CD4-positive, CD25-positive, alpha-beta regulatory T cell (primary cell): ENCODE measurements at regions not wholly inside any gene's neighbourhood (a gene's known extent, or its start where the extent isn't known, plus 50 kb on each side); places are given as distances from the start of the nearest gene placed in this dataset.

Source experiments
- ATAC-seq, 2 donors: fragments of 150-1000 bp; cut with Tn5 transposase; one replicate each; pipeline ENCODE4 v1.10.0; 2021; ENCODE audit warnings: low read depth in 2 of 2, moderate number of reproducible peaks in 2 of 2, moderate library complexity in 1 of 2
- DNase-seq, 3 donors: peaks; one replicate each; pipeline versions ENCODE4 v3.0.0 to v3.0.0-alpha.2; 2012 to 2022; ENCODE audit warnings: mixed read lengths in 1 of 3
- H3K27ac ChIP-seq: one replicate; pipeline ENCODE4 v1.7.0; 2013; ENCODE audit warnings: mild to moderate bottlenecking, low read length; ENCODE audit not compliant: insufficient read depth, poor library complexity, severe bottlenecking
- H3K27me3 ChIP-seq: one replicate; pipeline ENCODE4 v1.7.0; 2013; ENCODE audit warnings: low read length; ENCODE audit not compliant: control insufficient read depth, insufficient read depth
- H3K36me3 ChIP-seq: one replicate; pipeline ENCODE4 v1.7.0; 2013; ENCODE audit warnings: mild to moderate bottlenecking, low read length, moderate library complexity; ENCODE audit not compliant: control insufficient read depth, insufficient read depth
- H3K4me1 ChIP-seq: 2 replicates; pipeline ENCODE4 v1.7.0; 2013; ENCODE audit warnings: mild to moderate bottlenecking, low read length; ENCODE audit not compliant: insufficient read depth, control insufficient read depth, poor library complexity, severe bottlenecking
- H3K4me3 ChIP-seq: one replicate; pipeline ENCODE4 v1.7.0; 2013; ENCODE audit warnings: low read depth, mild to moderate bottlenecking, low read length, moderate library complexity
- H3K9me3 ChIP-seq, 2 experiments: 1 replicate in 1 of 2; 2 replicates in 1 of 2; pipeline ENCODE4 v1.7.0; 2013; ENCODE audit warnings: low read length in 2 of 2, mild to moderate bottlenecking in 1 of 2, moderate library complexity in 1 of 2; ENCODE audit not compliant: control insufficient read depth in 2 of 2
- H3K27ac Mint-ChIP-seq, 3 donors: one replicate each; pipeline ENCODE4 v1.8.0; 2020 to 2022; ENCODE audit warnings: mild to moderate bottlenecking in 3 of 3, mixed read lengths in 3 of 3, moderate library complexity in 2 of 3
- H3K27me3 Mint-ChIP-seq: one replicate; pipeline ENCODE4 v1.8.0; 2022; ENCODE audit warnings: mild to moderate bottlenecking, mixed read lengths
- H3K36me3 Mint-ChIP-seq: one replicate; pipeline ENCODE4 v1.8.0; 2020; ENCODE audit warnings: mixed read lengths
- H3K4me1 Mint-ChIP-seq, 4 donors: one replicate each; pipeline ENCODE4 v1.8.0; 2020 to 2022; ENCODE audit warnings: mixed read lengths in 4 of 4, mild to moderate bottlenecking in 1 of 4
- H3K4me3 Mint-ChIP-seq, 4 donors: one replicate each; pipeline ENCODE4 v1.8.0; 2020 to 2022; ENCODE audit warnings: mild to moderate bottlenecking in 4 of 4, mixed read lengths in 4 of 4, moderate library complexity in 3 of 4
- H3K9me3 Mint-ChIP-seq, 7 donors: one replicate each; pipeline ENCODE4 v1.8.0; 2020 to 2022; ENCODE audit warnings: mixed read lengths in 7 of 7, mild to moderate bottlenecking in 3 of 7, moderate library complexity in 2 of 7

GRCh38 chr21:41664881-41665765 is 101.7 kb downstream of the RIPK4 start:
- Mint-ChIP-seq H3K4me1 (no peaks in the 10 kb centered on the region), H3K36me3 (no peaks in the 10 kb centered on the region), H3K9me3 (peaks cover 0 to 2% (median 0%) of the 10 kb centered on the region in 7 donors), H3K27ac (no peak overlapping the region), H3K4me3 (no peak overlapping the region), H3K27me3 (peaks cover 12% of the 10 kb centered on the region)
- H3K9me3 ChIP-seq = no peaks in the 10 kb centered on the region
- no peaks in the 10 kb centered on the region for H3K27me3 ChIP-seq
- DNase-seq (no peak), ATAC-seq (no peak)
- H3K27ac ChIP-seq = no peak overlapping the region
- no peaks in the 10 kb centered on the region for H3K4me1 ChIP-seq
- H3K4me3 ChIP-seq = no peak overlapping the region
- H3K36me3 ChIP-seq = no peaks in the 10 kb centered on the region

GRCh38 chr21:41663805-41664788 is 102.8 kb downstream of the RIPK4 start:
- DNase-seq = no peak
- ATAC-seq = no peak
- H3K36me3 Mint-ChIP-seq = no peaks in the 10 kb centered on the region
- Histone ChIP-seq H3K4me1 (no peaks in the 10 kb centered on the region), H3K27ac (no peak overlapping the region), H3K9me3 (no peaks in the 10 kb centered on the region), H3K4me3 (no peak overlapping the region), H3K27me3 (no peaks in the 10 kb centered on the region), H3K36me3 (no peaks in the 10 kb centered on the region)
- H3K27me3 Mint-ChIP-seq = peaks cover 7% of the 10 kb centered on the region
- no peak overlapping the region for H3K4me3 Mint-ChIP-seq
- no peaks in the 10 kb centered on the region for H3K4me1 Mint-ChIP-seq
- H3K9me3 Mint-ChIP-seq = peaks cover 0 to 2% (median 0%) of the 10 kb centered on the region in 7 donors
- H3K27ac Mint-ChIP-seq = no peak overlapping the region

- no peak overlapping the region for H3K4me3 ChIP-seq
- ATAC-seq (no peak), DNase-seq (no peak)
- no peaks in the 10 kb centered on the region for H3K36me3 Mint-ChIP-seq
- no peaks in the 10 kb centered on the region for H3K9me3 ChIP-seq
- no peak overlapping the region for H3K27ac ChIP-seq
- H3K27ac Mint-ChIP-seq = no peak overlapping the region
- H3K4me1 Mint-ChIP-seq = no peaks in the 10 kb centered on the region
- H3K4me3 Mint-ChIP-seq = no peak overlapping the region
- H3K27me3 Mint-ChIP-seq = peaks cover 7% of the 10 kb centered on the region
- no peaks in the 10 kb centered on the region for H3K27me3 ChIP-seq
- H3K36me3 ChIP-seq = no peaks in the 10 kb centered on the region
- no peaks in the 10 kb centered on the region for H3K4me1 ChIP-seq
- peaks cover 0 to 2% (median 0%) of the 10 kb centered on the region in 7 donors for H3K9me3 Mint-ChIP-seq
These were observed 104.1 kb downstream of the RIPK4 start for GRCh38 chr21:41662761-41663160.

- ATAC-seq = no peak
- no peak overlapping the region for H3K27ac ChIP-seq
- H3K4me3 Mint-ChIP-seq = no peak overlapping the region
- H3K9me3 ChIP-seq = no peaks in the 10 kb centered on the region
- no peaks in the 10 kb centered on the region for H3K4me1 ChIP-seq
- DNase-seq = no peak
- H3K4me3 ChIP-seq = no peak overlapping the region
- H3K27me3 ChIP-seq = no peaks in the 10 kb centered on the region
- H3K36me3 ChIP-seq = no peaks in the 10 kb centered on the region
- peaks cover 0 to 2% (median 0%) of the 10 kb centered on the region in 7 donors for H3K9me3 Mint-ChIP-seq
- no peaks in the 10 kb centered on the region for H3K36me3 Mint-ChIP-seq
- H3K27ac Mint-ChIP-seq = no peak overlapping the region
- peaks cover 4% of the 10 kb centered on the region for H3K27me3 Mint-ChIP-seq
- no peaks in the 10 kb centered on the region for H3K4me1 Mint-ChIP-seq
These were observed 104.7 kb downstream of the RIPK4 start for GRCh38 chr21:41662161-41662560.

GRCh38 chr21:41660748-41661147 is 106.1 kb downstream of the RIPK4 start:
- Mint-ChIP-seq H3K4me3 (no peak overlapping the region), H3K27ac (no peak overlapping the region), H3K9me3 (peaks cover 0 to 2% (median 0%) of the 10 kb centered on the region in 7 donors), H3K4me1 (no peaks in the 10 kb centered on the region), H3K36me3 (no peaks in the 10 kb centered on the region), H3K27me3 (peaks cover 4% of the 10 kb centered on the region)
- Histone ChIP-seq H3K27ac (no peak overlapping the region), H3K27me3 (no peaks in the 10 kb centered on the region), H3K4me3 (no peak overlapping the region), H3K4me1 (no peaks in the 10 kb centered on the region), H3K9me3 (no peaks in the 10 kb centered on the region), H3K36me3 (no peaks in the 10 kb centered on the region)
- no peak for ATAC-seq
- no peak for DNase-seq

GRCh38 chr21:41659791-41660560 is 106.9 kb downstream of the RIPK4 start:
- H3K4me1 ChIP-seq = no peaks in the 10 kb centered on the region
- H3K4me3 ChIP-seq = no peak overlapping the region
- H3K27ac ChIP-seq = no peak overlapping the region
- ATAC-seq = no peak
- H3K36me3 ChIP-seq = no peaks in the 10 kb centered on the region
- no peaks in the 10 kb centered on the region for H3K27me3 ChIP-seq
- Mint-ChIP-seq H3K4me1 (no peaks in the 10 kb centered on the region), H3K27me3 (peaks cover 4% of the 10 kb centered on the region), H3K27ac (no peak overlapping the region), H3K36me3 (no peaks in the 10 kb centered on the region), H3K4me3 (no peak overlapping the region), H3K9me3 (peaks cover 0 to 2% (median 0%) of the 10 kb centered on the region in 7 donors)
- no peaks in the 10 kb centered on the region for H3K9me3 ChIP-seq
- DNase-seq = no peak

- H3K36me3 Mint-ChIP-seq = no peaks in the 10 kb centered on the region
- no peak overlapping the region for H3K27ac Mint-ChIP-seq
- H3K9me3 ChIP-seq = no peaks in the 10 kb centered on the region
- H3K27me3 Mint-ChIP-seq = peaks cover 4% of the 10 kb centered on the region
- DNase-seq = no peak
- no peak for ATAC-seq
- H3K4me3 Mint-ChIP-seq = no peak overlapping the region
- no peaks in the 10 kb centered on the region for H3K27me3 ChIP-seq
- H3K4me3 ChIP-seq = no peak overlapping the region
- H3K9me3 Mint-ChIP-seq = peaks cover 0 to 2% (median 0%) of the 10 kb centered on the region in 7 donors
- no peaks in the 10 kb centered on the region for H3K4me1 Mint-ChIP-seq
- H3K27ac ChIP-seq = no peak overlapping the region
- H3K4me1 ChIP-seq = no peaks in the 10 kb centered on the region
- H3K36me3 ChIP-seq = no peaks in the 10 kb centered on the region
These were observed 109.8 kb downstream of the RIPK4 start for GRCh38 chr21:41656946-41657525.
